CD8-positive, alpha-beta memory T cell (primary cell): ENCODE measurements at regions not wholly inside any gene's neighbourhood (a gene's known extent, or its start where the extent isn't known, plus 50 kb on each side); places are given as distances from the start of the nearest gene placed in this dataset.

ENCODE experiments used
- CTCF ChIA-PET: fragments of 350-600 bp; sonication (Branson Sonifier 250); formaldehyde crosslinking; loops from one replicate; lab custom pipeline; 2021; ENCODE audit warnings: antibody characterized with exemption; lab: Charles Lee
- POLR2A ChIA-PET: fragments of 350-600 bp; sonication (Branson Sonifier 250); formaldehyde crosslinking; loops from one replicate; lab custom pipeline; 2021; ENCODE audit warnings: antibody characterized with exemption; lab: Charles Lee
- DNase-seq, 5 donors: peaks; one replicate each; pipeline versions ENCODE4 v3.0.0 to v3.0.0-alpha.2; 2020 to 2022; ENCODE audit warnings: mixed read lengths in 1 of 5
- H3K27ac ChIP-seq: one replicate; pipeline ENCODE4 v1.7.0; 2013; ENCODE audit warnings: low read depth, mild to moderate bottlenecking, low read length, moderate library complexity
- H3K27me3 ChIP-seq: 2 replicates; pipeline ENCODE4 v1.7.0; 2013; ENCODE audit warnings: low read length, mild to moderate bottlenecking; ENCODE audit not compliant: insufficient read depth, poor library complexity, severe bottlenecking
- H3K36me3 ChIP-seq: 2 replicates; pipeline ENCODE4 v1.7.0; 2013; ENCODE audit warnings: mild to moderate bottlenecking, low read length, moderate library complexity; ENCODE audit not compliant: insufficient read depth
- H3K4me1 ChIP-seq: 2 replicates; pipeline ENCODE4 v1.7.0; 2013; ENCODE audit warnings: mild to moderate bottlenecking, low read length, moderate library complexity; ENCODE audit not compliant: insufficient read depth
- H3K4me3 ChIP-seq: 2 replicates; pipeline ENCODE4 v1.7.0; 2013; ENCODE audit warnings: mild to moderate bottlenecking, low read length
- H3K9me3 ChIP-seq: 2 replicates; pipeline ENCODE4 v1.7.0; 2013; ENCODE audit warnings: mild to moderate bottlenecking, low read length
- H3K27ac Mint-ChIP-seq, 8 donors: one replicate each; pipeline ENCODE4 v1.8.0; 2020 to 2021; ENCODE audit warnings: mixed read lengths in 8 of 8, mild to moderate bottlenecking in 6 of 8, inconsistent platforms in 3 of 8, moderate library complexity in 3 of 8
- H3K27me3 Mint-ChIP-seq, 2 donors: one replicate each; pipeline ENCODE4 v1.8.0; 2020 to 2021; ENCODE audit warnings: mixed read lengths in 2 of 2, mild to moderate bottlenecking in 1 of 2, moderate library complexity in 1 of 2
- H3K36me3 Mint-ChIP-seq, 3 donors: one replicate each; pipeline ENCODE4 v1.8.0; 2020 to 2021; ENCODE audit warnings: mixed read lengths in 3 of 3, inconsistent platforms in 1 of 3, mild to moderate bottlenecking in 1 of 3
- H3K4me1 Mint-ChIP-seq, 3 donors: one replicate each; pipeline ENCODE4 v1.8.0; 2020 to 2021; ENCODE audit warnings: mixed read lengths in 3 of 3, inconsistent platforms in 1 of 3, mild to moderate bottlenecking in 1 of 3
- H3K4me3 Mint-ChIP-seq, 7 donors: one replicate each; pipeline ENCODE4 v1.8.0; 2020 to 2021; ENCODE audit warnings: mixed read lengths in 7 of 7, mild to moderate bottlenecking in 6 of 7, moderate library complexity in 4 of 7, inconsistent platforms in 2 of 7
- H3K9me3 Mint-ChIP-seq, 5 donors: one replicate each; pipeline ENCODE4 v1.8.0; 2020 to 2022; ENCODE audit warnings: mixed read lengths in 5 of 5, mild to moderate bottlenecking in 3 of 5, moderate library complexity in 2 of 5, inconsistent platforms in 1 of 5

GRCh38 chr2:181317511-181317910 is 139.7 kb upstream of the ITGA4 start:
- H3K4me3 ChIP-seq: no peak overlapping the region
- Mint-ChIP-seq H3K9me3 (no peaks in the 10 kb centered on the region), H3K27ac (peak overlapping the region in 1 of 8 donors; percentile 2), H3K4me1 (peaks cover 27 to 55% (median 34%) of the 10 kb centered on the region in 3 donors), H3K36me3 (peaks cover 7 to 22% (median 9%) of the 10 kb centered on the region in 3 donors), H3K4me3 (no peak overlapping the region), H3K27me3 (no peaks in the 10 kb centered on the region)
- H3K36me3 ChIP-seq: no peaks in the 10 kb centered on the region
- no peaks in the 10 kb centered on the region for H3K27me3 ChIP-seq
- H3K9me3 ChIP-seq: no peaks in the 10 kb centered on the region
- H3K27ac ChIP-seq: no peak overlapping the region
- no peak for DNase-seq
- POLR2A ChIA-PET: interaction anchor here (1.0 kb wide), 1 partner anchor 152 kb away, joined by 3 read pairs; no protein-coding TSS in a partner anchor
- CTCF ChIA-PET: interaction anchor here (1.3 to 1.8 kb wide), 2 partner anchors 42 to 149 kb away, joined by 4 to 5 read pairs; no protein-coding TSS in a partner anchor
- H3K4me1 ChIP-seq: peaks cover 15% of the 10 kb centered on the region

GRCh38 chr2:181318504-181319280 is 138.5 kb upstream of the ITGA4 start:
- Mint-ChIP-seq H3K27ac (no peak overlapping the region), H3K9me3 (no peaks in the 10 kb centered on the region), H3K27me3 (no peaks in the 10 kb centered on the region), H3K4me1 (peaks cover 20 to 51% (median 22%) of the 10 kb centered on the region in 3 donors), H3K36me3 (peaks cover 10 to 31% (median 16%) of the 10 kb centered on the region in 3 donors), H3K4me3 (no peak overlapping the region)
- ChIA-PET POLR2A (interaction anchor here (0.6 to 0.8 kb wide), 2 partner anchors 53 to 141 kb away, joined by 3 to 4 read pairs; no protein-coding TSS in a partner anchor), CTCF (interaction anchor here (0.6 to 2.9 kb wide), 9 partner anchors 12 to 148 kb away, joined by 3 to 10 read pairs (median 5); no protein-coding TSS in a partner anchor)
- Histone ChIP-seq H3K36me3 (no peaks in the 10 kb centered on the region), H3K27me3 (no peaks in the 10 kb centered on the region), H3K27ac (no peak overlapping the region), H3K4me3 (no peak overlapping the region), H3K9me3 (no peaks in the 10 kb centered on the region), H3K4me1 (peaks cover 3% of the 10 kb centered on the region)
- no peak for DNase-seq

GRCh38 chr2:181319286-181319685 is 137.9 kb upstream of the ITGA4 start:
- CTCF ChIA-PET: interaction anchor here (1.1 to 2.9 kb wide), 6 partner anchors 13 to 148 kb away, joined by 3 to 10 read pairs (median 5); no protein-coding TSS in a partner anchor
- H3K4me1 ChIP-seq: no peaks in the 10 kb centered on the region
- no peaks in the 10 kb centered on the region for H3K9me3 ChIP-seq
- no peak for DNase-seq
- no peaks in the 10 kb centered on the region for H3K27me3 ChIP-seq
- Mint-ChIP-seq H3K9me3 (no peaks in the 10 kb centered on the region), H3K36me3 (peaks cover 11 to 35% (median 20%) of the 10 kb centered on the region in 3 donors), H3K4me1 (peaks cover 15 to 49% (median 16%) of the 10 kb centered on the region in 3 donors), H3K27me3 (no peaks in the 10 kb centered on the region), H3K27ac (no peak overlapping the region), H3K4me3 (no peak overlapping the region)
- POLR2A ChIA-PET: interaction anchor here (0.8 kb wide), 1 partner anchor 52 kb away, joined by 4 read pairs; no protein-coding TSS in a partner anchor
- no peak overlapping the region for H3K4me3 ChIP-seq
- no peaks in the 10 kb centered on the region for H3K36me3 ChIP-seq
- H3K27ac ChIP-seq: no peak overlapping the region

GRCh38 chr2:181320638-181321037 is 136.5 kb upstream of the ITGA4 start:
- POLR2A ChIA-PET: no interaction called here
- CTCF ChIA-PET: interaction anchor here (1.6 to 2.9 kb wide), 2 partner anchors 14 to 147 kb away, joined by 5 to 10 read pairs; no protein-coding TSS in a partner anchor
- peaks cover 12 to 51% (median 13%) of the 10 kb centered on the region in 3 donors for H3K4me1 Mint-ChIP-seq
- H3K9me3 ChIP-seq: no peaks in the 10 kb centered on the region
- H3K36me3 ChIP-seq: no peaks in the 10 kb centered on the region
- no peak overlapping the region for H3K27ac ChIP-seq
- H3K27me3 Mint-ChIP-seq: no peaks in the 10 kb centered on the region
- no peak for DNase-seq
- no peak overlapping the region for H3K4me3 Mint-ChIP-seq
- no peak overlapping the region for H3K4me3 ChIP-seq
- no peaks in the 10 kb centered on the region for H3K9me3 Mint-ChIP-seq
- H3K4me1 ChIP-seq: no peaks in the 10 kb centered on the region
- H3K36me3 Mint-ChIP-seq: peaks cover 11 to 35% (median 26%) of the 10 kb centered on the region in 3 donors
- H3K27me3 ChIP-seq: no peaks in the 10 kb centered on the region
- H3K27ac Mint-ChIP-seq: no peak overlapping the region

GRCh38 chr2:181324912-181325311 is 132.3 kb upstream of the ITGA4 start:
- no peak overlapping the region for H3K4me3 ChIP-seq
- H3K27ac Mint-ChIP-seq: no peak overlapping the region
- H3K4me1 Mint-ChIP-seq: peaks cover 9 to 47% (median 13%) of the 10 kb centered on the region in 3 donors
- ChIA-PET POLR2A (interaction anchor here (0.5 kb wide), 1 partner anchor 210 kb away, joined by 3 read pairs; no protein-coding TSS in a partner anchor), CTCF (interaction anchor here (1.6 kb wide), 1 partner anchor 142 kb away, joined by 3 read pairs; no protein-coding TSS in a partner anchor)
- H3K27me3 Mint-ChIP-seq: no peaks in the 10 kb centered on the region
- peaks cover 4% of the 10 kb centered on the region for H3K9me3 ChIP-seq
- no peak overlapping the region for H3K4me3 Mint-ChIP-seq
- H3K9me3 Mint-ChIP-seq: peaks cover 6 to 9% (median 8%) of the 10 kb centered on the region in 5 donors
- no peak for DNase-seq
- H3K36me3 ChIP-seq: no peaks in the 10 kb centered on the region
- no peak overlapping the region for H3K27ac ChIP-seq
- H3K36me3 Mint-ChIP-seq: peaks cover 11 to 49% (median 47%) of the 10 kb centered on the region in 3 donors
- no peaks in the 10 kb centered on the region for H3K4me1 ChIP-seq
- no peaks in the 10 kb centered on the region for H3K27me3 ChIP-seq

GRCh38 chr2:181326661-181327060 is 130.5 kb upstream of the ITGA4 start:
- H3K9me3 Mint-ChIP-seq: peaks cover 7 to 10% (median 8%) of the 10 kb centered on the region in 5 donors
- H3K27ac Mint-ChIP-seq: no peak overlapping the region
- no peak overlapping the region for H3K27ac ChIP-seq
- no peaks in the 10 kb centered on the region for H3K27me3 Mint-ChIP-seq
- ChIA-PET POLR2A (no interaction called here), CTCF (no interaction called here)
- peaks cover 4% of the 10 kb centered on the region for H3K9me3 ChIP-seq
- peaks cover 7 to 46% (median 45%) of the 10 kb centered on the region in 3 donors for H3K36me3 Mint-ChIP-seq
- no peaks in the 10 kb centered on the region for H3K4me1 ChIP-seq
- DNase-seq: no peak
- H3K4me3 Mint-ChIP-seq: no peak overlapping the region
- no peak overlapping the region for H3K4me3 ChIP-seq
- H3K27me3 ChIP-seq: no peaks in the 10 kb centered on the region
- no peaks in the 10 kb centered on the region for H3K36me3 ChIP-seq
- peaks cover 0 to 46% (median 12%) of the 10 kb centered on the region in 3 donors for H3K4me1 Mint-ChIP-seq

- Histone ChIP-seq H3K27ac (no peak overlapping the region), H3K4me1 (peaks cover 6% of the 10 kb centered on the region), H3K27me3 (no peaks in the 10 kb centered on the region), H3K9me3 (peaks cover 4% of the 10 kb centered on the region), H3K36me3 (no peaks in the 10 kb centered on the region), H3K4me3 (no peak overlapping the region)
- no peak overlapping the region for H3K27ac Mint-ChIP-seq
- peaks cover 7 to 10% (median 8%) of the 10 kb centered on the region in 5 donors for H3K9me3 Mint-ChIP-seq
- no peaks in the 10 kb centered on the region for H3K27me3 Mint-ChIP-seq
- H3K36me3 Mint-ChIP-seq: peaks cover 3 to 32% (median 28%) of the 10 kb centered on the region in 3 donors
- peaks cover 9 to 56% (median 21%) of the 10 kb centered on the region in 3 donors for H3K4me1 Mint-ChIP-seq
- H3K4me3 Mint-ChIP-seq: no peak overlapping the region
- CTCF ChIA-PET: no interaction called here
- POLR2A ChIA-PET: no interaction called here
- DNase-seq: no peak
These were observed 126.9 kb upstream of the ITGA4 start for GRCh38 chr2:181330286-181330685.
